ENCODE measurements at regions not wholly inside any gene's neighbourhood (a gene's known extent, or its start where the extent isn't known, plus 50 kb on each side); places are given as distances from the start of the nearest gene placed in this dataset.

- Histone ChIP-seq H3K36me3 (no peaks in the 10 kb centered on the region), H3K4me3 (no peak overlapping the region), H3K9me3 (peaks cover 0 to 22% (median 11%) of the 10 kb centered on the region in 4 donors), H3K4me1 (no peaks in the 10 kb centered on the region), H3K27me3 (no peaks in the 10 kb centered on the region), H3K27ac (no peak overlapping the region)
- DNase-seq: no peak
- WGBS, 5 donors: 85 to 95% (median 88%) methylated on average over 1 of the region's 1 CpG
- no peak for TF ChIP-seq EP300 (IDR thresholded peaks at IDR 0.05)
- TF ChIP-seq POLR2AphosphoS5 (IDR thresholded peaks at IDR 0.05): no peak
- no peak for TF ChIP-seq POLR2A (IDR thresholded peaks at IDR 0.05)
- TF ChIP-seq CTCF (IDR thresholded peaks at IDR 0.05): no peak
- intact Hi-C loops (cut with DNase I; ENCODE audit: low total_unique reads): no loop called here
Observed at GRCh38 chr3:99482191-99482590, 156.2 kb upstream of the COL8A1 start.

- DNase-seq: no peak
- H3K9me3 ChIP-seq: peaks cover 0 to 19% (median 8%) of the 10 kb centered on the region in 4 donors
- no peaks in the 10 kb centered on the region for H3K36me3 ChIP-seq
- no peak overlapping the region for H3K4me3 ChIP-seq
- 35 to 95% (median 61%) methylated on average over 2 of the region's 2 CpGs for WGBS, 5 donors
- TF ChIP-seq EP300 (IDR thresholded peaks at IDR 0.05) (no peak), POLR2AphosphoS5 (IDR thresholded peaks at IDR 0.05) (no peak), POLR2A (IDR thresholded peaks at IDR 0.05) (no peak), CTCF (IDR thresholded peaks at IDR 0.05) (no peak)
- no peaks in the 10 kb centered on the region for H3K27me3 ChIP-seq
- no peaks in the 10 kb centered on the region for H3K4me1 ChIP-seq
- intact Hi-C loops (cut with DNase I; ENCODE audit: low total_unique reads): no loop called here
- no peak overlapping the region for H3K27ac ChIP-seq
Observed at GRCh38 chr3:99481561-99481960, 156.8 kb upstream of the COL8A1 start.

- intact Hi-C loops (cut with DNase I; ENCODE audit: low total_unique reads): no loop called here
- H3K9me3 ChIP-seq: peaks cover 0 to 19% (median 5%) of the 10 kb centered on the region in 4 donors
- DNase-seq: no peak
- H3K4me1 ChIP-seq: no peaks in the 10 kb centered on the region
- no peaks in the 10 kb centered on the region for H3K36me3 ChIP-seq
- 65 to 87% (median 84%) methylated on average over 2 of the region's 2 CpGs for WGBS, 5 donors
- H3K27me3 ChIP-seq: no peaks in the 10 kb centered on the region
- H3K27ac ChIP-seq: no peak overlapping the region
- H3K4me3 ChIP-seq: no peak overlapping the region
- TF ChIP-seq CTCF (IDR thresholded peaks at IDR 0.05): no peak
- TF ChIP-seq POLR2A (IDR thresholded peaks at IDR 0.05): no peak
- TF ChIP-seq POLR2AphosphoS5 (IDR thresholded peaks at IDR 0.05): no peak
- TF ChIP-seq EP300 (IDR thresholded peaks at IDR 0.05): no peak
Observed at GRCh38 chr3:99479768-99480167, 158.6 kb upstream of the COL8A1 start.

GRCh38 chr3:99477650-99478049 lies 160.7 kb upstream of the COL8A1 start:
- Histone ChIP-seq H3K4me1 (no peaks in the 10 kb centered on the region), H3K27me3 (no peaks in the 10 kb centered on the region), H3K27ac (no peak overlapping the region), H3K36me3 (no peaks in the 10 kb centered on the region), H3K4me3 (no peak overlapping the region), H3K9me3 (peaks cover 0 to 19% (median 5%) of the 10 kb centered on the region in 4 donors)
- TF ChIP-seq CTCF (IDR thresholded peaks at IDR 0.05) (no peak), EP300 (IDR thresholded peaks at IDR 0.05) (no peak), POLR2AphosphoS5 (IDR thresholded peaks at IDR 0.05) (no peak), POLR2A (IDR thresholded peaks at IDR 0.05) (no peak)
- intact Hi-C loops (cut with DNase I; ENCODE audit: low total_unique reads): no loop called here
- no peak for DNase-seq
- WGBS, 5 donors: 95 to 98% (median 96%) methylated on average over 1 of the region's 1 CpG

Data from stomach (tissue), 8 donors.